DOHH2 (cell line): ENCODE measurements at regions not wholly inside any gene's neighbourhood (a gene's known extent, or its start where the extent isn't known, plus 50 kb on each side); places are given as distances from the start of the nearest gene placed in this dataset.
"Not testable (repeated sequence)": the region's sequence is repeated elsewhere in the genome, so short reads cannot be mapped to it uniquely, and the experiment has no call there.

ENCODE experiments used
- EZH2phosphoT487 ChIP-seq: fragments of 200-600 bp; sonication (generic); IDR thresholded peaks from 2 replicates; pipeline ENCODE4 v1.6.1; 2017; ENCODE audit warnings: borderline replicate concordance, mild to moderate bottlenecking, antibody characterized with exemption, low read length, moderate library complexity, mixed read lengths
- TF ChIP-seq, protein P1 (sequence below): fragments of 200-600 bp; sonication (generic); IDR thresholded peaks from one replicate; pipeline ENCODE4 v1.5.1; 2014; ENCODE audit warnings: antibody characterized with exemption, mild to moderate bottlenecking, low read depth, low read length; ENCODE audit not compliant: poor library complexity, severe bottlenecking

DNA sequence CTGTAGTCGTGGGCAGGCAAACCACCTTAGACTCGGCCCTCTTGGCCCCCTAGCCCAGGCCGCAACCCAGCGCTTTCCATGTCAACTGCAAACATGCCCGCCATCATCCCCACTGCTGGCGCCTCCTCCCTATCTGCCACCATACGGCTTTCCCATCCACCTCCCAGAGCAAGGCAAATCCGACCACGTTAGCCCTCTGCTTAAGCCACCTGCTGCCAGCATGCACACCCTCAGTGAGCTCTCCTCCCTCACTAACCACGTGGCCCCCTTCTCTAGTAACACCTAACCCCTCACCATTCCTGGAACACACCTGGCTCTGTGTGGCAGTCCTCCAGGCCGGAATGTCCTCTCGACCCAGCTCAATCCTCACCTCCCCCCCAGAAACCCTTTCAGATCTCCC is 534.8 kb downstream of the TP53TG3F start:
- TF ChIP-seq, protein P1, sequence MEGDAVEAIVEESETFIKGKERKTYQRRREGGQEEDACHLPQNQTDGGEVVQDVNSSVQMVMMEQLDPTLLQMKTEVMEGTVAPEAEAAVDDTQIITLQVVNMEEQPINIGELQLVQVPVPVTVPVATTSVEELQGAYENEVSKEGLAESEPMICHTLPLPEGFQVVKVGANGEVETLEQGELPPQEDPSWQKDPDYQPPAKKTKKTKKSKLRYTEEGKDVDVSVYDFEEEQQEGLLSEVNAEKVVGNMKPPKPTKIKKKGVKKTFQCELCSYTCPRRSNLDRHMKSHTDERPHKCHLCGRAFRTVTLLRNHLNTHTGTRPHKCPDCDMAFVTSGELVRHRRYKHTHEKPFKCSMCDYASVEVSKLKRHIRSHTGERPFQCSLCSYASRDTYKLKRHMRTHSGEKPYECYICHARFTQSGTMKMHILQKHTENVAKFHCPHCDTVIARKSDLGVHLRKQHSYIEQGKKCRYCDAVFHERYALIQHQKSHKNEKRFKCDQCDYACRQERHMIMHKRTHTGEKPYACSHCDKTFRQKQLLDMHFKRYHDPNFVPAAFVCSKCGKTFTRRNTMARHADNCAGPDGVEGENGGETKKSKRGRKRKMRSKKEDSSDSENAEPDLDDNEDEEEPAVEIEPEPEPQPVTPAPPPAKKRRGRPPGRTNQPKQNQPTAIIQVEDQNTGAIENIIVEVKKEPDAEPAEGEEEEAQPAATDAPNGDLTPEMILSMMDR: not testable (repeated sequence)
- not testable (repeated sequence) for TF ChIP-seq EZH2phosphoT487
